LNCaP clone FGC (cell line): ENCODE measurements at regions not wholly inside any gene's neighbourhood (a gene's known extent, or its start where the extent isn't known, plus 50 kb on each side); places are given as distances from the start of the nearest gene placed in this dataset.

Experiments used
- DNase-seq: peaks from one replicate; pipeline ENCODE4 v3.0.0-alpha.2; 2011; ENCODE audit warnings: low read depth
- H3K4me3 ChIP-seq: 2 replicates; pipeline ENCODE4 v1.5.1; 2011; ENCODE audit warnings: mild to moderate bottlenecking, low read depth, low read length, control low read depth
- CTCF ChIP-seq: IDR thresholded peaks from 2 replicates; pipeline ENCODE4 v1.5.1; 2012; ENCODE audit warnings: mild to moderate bottlenecking; ENCODE audit not compliant: control insufficient read depth, insufficient read depth; ENCODE audit errors: extremely low read depth

- TF ChIP-seq CTCF, result no peak
- DNase-seq, result no peak
- H3K4me3 ChIP-seq, result no peak overlapping the region
Measured at GRCh38 chr11:115652496-115652895, 148.3 kb upstream of the CADM1 start.

- TF ChIP-seq CTCF, result no peak
- DNase-seq, result no peak
- no peak overlapping the region for H3K4me3 ChIP-seq
Measured at GRCh38 chr11:115652094-115652493, 147.9 kb upstream of the CADM1 start.

GRCh38 chr11:115649461-115649860 lies 145.2 kb upstream of the CADM1 start:
- DNase-seq, result no peak
- no peak for TF ChIP-seq CTCF

GRCh38 chr11:115645631-115646317 lies 141.6 kb upstream of the CADM1 start:
- no peak for TF ChIP-seq CTCF
- no peak overlapping the region for H3K4me3 ChIP-seq

More at GRCh38 chr11:115649461-115649860, 145.2 kb upstream of the CADM1 start:
- no peak overlapping the region for H3K4me3 ChIP-seq

GRCh38 chr11:115644856-115645255 lies 140.6 kb upstream of the CADM1 start:
- TF ChIP-seq CTCF, result no peak
- DNase-seq, result no peak
- H3K4me3 ChIP-seq, result no peak overlapping the region

More at GRCh38 chr11:115645631-115646317, 141.6 kb upstream of the CADM1 start:
- no peak for DNase-seq

GRCh38 chr11:115643549-115644270 lies 139.5 kb upstream of the CADM1 start:
- no peak for DNase-seq

More at GRCh38 chr11:115643549-115644270, 139.5 kb upstream of the CADM1 start:
- H3K4me3 ChIP-seq, result no peak overlapping the region
- TF ChIP-seq CTCF, result no peak
